GM03348 (cell line): ENCODE measurements at regions not wholly inside any gene's neighbourhood (a gene's known extent, or its start where the extent isn't known, plus 50 kb on each side); places are given as distances from the start of the nearest gene placed in this dataset.
"Not testable (repeated sequence)": the region's sequence is repeated elsewhere in the genome, so short reads cannot be mapped to it uniquely, and the experiment has no call there.

Experiments
- DNase-seq: peaks from one replicate; pipeline ENCODE4 v3.0.0; 2012; ENCODE audit warnings: low spot score

- DNase-seq: no peak
Observed at GRCh38 chr21:28126521-28127174, 866.0 kb downstream of the LTN1 start.

DNA sequence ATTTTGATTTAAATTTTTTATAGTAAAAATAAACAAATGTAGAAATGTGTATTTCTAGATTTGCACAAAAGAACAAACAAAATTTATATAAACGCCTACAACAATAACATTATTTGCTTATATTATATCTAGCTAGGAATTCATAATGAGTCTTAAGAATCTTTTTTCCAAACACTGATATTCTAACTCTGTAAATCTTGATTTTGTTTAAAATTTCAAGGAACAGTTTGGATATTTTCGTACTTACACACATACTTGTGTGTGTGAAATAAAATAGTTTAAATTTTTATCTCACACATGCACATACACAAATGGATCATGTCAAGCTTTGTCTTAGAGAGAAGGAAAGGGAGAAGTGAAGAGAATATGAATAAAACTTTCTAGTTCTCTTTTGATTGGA is 868.1 kb downstream of the LTN1 start:
- DNase-seq: no peak

- no peak for DNase-seq
Observed at GRCh38 chr21:28118570-28118969, 874.1 kb downstream of the LTN1 start.

DNA sequence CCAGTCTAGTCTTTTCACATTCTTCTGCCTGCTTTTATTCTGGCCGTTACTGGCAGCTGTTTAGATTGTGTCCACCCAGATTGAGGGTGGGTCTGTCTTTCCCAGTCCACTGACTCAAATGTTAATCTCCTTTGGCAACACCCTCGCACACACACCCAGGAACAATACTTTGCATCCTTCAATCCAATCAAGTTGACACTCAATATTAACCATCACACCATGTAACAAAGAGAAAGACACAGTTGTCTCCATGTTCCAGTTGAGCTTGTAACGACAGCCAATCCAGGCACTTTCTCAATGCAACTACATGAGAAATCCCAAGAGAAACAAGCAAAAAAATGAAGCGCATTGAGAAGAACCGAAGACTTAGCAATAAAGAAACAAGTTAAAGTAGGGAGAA is 877.7 kb downstream of the LTN1 start:
- DNase-seq: not testable (repeated sequence)

- no peak for DNase-seq
Observed at GRCh38 chr21:28113718-28114117, 879.0 kb downstream of the LTN1 start.

DNA sequence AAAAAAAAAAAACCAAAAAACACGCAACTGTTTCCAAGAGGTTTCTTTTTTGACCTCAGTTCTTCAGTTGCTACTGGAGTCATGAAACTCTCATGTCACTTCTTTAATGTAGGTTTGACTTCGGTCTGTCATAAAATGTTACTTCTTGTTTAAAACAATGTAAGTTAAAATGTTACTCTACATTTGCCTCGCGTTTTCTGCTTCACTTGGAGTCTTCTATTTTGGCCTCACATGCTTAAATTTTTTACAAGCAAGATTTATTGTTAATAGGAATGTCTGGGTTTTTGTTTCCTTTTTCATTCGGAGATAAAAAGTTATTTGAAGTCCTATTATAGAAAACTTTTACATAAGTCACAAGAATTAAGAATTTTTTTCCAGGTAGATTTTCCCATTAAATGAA is 880.2 kb downstream of the LTN1 start:
- no peak for DNase-seq

DNA sequence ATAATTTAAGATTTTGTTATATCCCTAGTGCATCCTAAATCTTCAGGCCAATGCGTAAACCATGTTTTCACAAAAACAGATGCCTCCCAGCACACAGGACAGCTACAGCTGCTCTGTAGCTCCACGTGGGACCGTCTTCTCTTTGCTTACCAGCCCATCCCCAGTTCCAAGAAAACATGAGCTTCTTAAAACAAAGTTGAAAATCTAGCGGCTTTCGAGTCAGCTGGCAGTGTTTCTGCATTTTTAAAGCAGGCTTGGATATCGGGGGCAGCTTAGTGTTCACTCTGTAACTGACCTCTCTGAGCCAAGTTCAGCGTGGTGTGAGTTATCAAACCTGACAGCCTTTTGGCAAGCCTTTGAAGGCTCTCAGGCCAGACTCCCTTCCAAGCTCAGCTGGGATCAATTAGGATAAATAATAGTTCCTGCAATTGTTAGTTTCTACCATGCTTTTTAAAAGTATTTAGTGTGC is 881.5 kb downstream of the LTN1 start:
- peak; percentile 64 for DNase-seq

- DNase-seq: no peak
Observed at GRCh38 chr21:28110716-28111115, 882.0 kb downstream of the LTN1 start.

DNA sequence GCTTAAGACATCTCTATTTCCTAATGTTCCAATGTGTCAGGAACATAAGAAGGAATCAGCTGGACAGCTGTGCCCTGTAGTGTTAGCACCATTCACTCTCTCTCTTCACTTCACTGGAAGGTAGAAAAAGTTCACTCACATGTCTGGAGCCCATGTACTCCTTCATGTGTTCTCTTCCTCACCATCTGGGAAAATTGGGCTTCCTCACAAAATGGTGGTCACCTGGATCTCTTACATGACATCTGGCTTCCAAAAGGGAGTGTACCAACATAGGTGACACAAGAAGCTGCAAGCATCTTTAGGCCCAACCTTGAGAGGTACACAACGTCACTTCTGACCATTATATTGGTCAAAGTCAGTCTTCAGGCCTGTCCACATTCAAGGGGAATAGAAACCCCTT is 882.6 kb downstream of the LTN1 start:
- no peak for DNase-seq

DNA sequence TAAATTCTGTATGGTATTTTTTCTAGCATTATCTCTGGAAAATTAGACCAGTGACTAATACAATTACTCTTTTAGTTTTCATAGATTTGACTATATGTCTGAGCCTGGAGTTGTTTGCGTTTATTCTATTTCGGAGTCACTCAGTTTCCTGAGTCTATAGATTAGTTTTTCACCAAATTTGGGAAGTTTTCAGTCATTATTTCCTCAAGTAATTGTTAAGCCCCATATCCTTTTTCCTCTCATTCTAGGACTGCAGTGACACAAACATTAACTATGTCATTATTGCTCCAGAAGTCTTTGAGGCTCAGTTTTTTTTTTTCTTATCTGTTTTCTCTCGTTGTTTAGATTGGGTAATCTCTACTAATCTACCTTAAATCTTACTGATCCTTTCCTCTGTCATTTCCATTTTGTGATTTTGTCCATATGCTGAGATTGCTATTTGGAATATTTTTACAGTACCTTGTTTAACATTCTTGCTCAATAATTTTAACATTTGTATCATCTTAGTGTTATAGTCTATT is 886.2 kb downstream of the LTN1 start:
- DNase-seq: no peak

GRCh38 chr21:28104346-28104745 is 888.3 kb downstream of the LTN1 start:
- no peak for DNase-seq

DNA sequence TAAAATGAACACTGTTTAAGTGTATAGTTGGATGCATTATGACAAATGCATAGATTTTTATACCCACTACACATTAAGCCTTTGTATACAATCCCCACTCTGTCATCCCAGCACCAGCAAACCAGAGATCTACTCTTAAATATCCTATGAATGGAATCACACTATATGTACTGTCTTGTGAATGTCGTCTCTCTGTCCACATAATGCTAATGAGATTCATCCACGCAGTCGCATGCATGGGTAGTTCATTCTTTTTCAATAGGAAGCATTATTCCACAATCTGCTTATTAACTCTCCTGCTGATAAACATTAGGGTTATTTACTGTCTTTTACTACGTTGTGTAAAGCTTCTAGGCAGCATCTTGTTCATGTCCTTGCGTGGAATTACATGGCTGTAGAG is 892.3 kb downstream of the LTN1 start:
- no peak for DNase-seq

- peak; percentile 17 for DNase-seq
Observed at GRCh38 chr21:28099001-28099705, 893.5 kb downstream of the LTN1 start.

DNA sequence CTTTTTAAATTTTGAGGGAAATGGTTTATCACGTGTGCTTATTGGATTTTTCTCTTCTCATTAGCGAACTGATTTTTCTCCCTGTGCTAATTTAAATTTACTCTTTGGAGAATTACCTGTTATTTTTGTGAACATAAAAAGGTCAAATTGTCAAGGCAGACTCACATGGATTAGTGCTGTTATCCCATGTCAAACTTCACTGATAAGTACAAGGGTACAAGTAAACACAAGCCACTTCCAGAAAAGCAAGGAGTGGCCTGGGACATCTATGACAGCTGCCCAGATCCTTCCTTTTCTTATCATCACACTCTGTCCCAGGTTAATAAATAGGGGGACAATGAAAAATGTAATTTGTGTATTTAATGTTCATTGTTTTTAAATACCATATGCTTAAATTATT is 901.2 kb downstream of the LTN1 start:
- no peak for DNase-seq

DNA sequence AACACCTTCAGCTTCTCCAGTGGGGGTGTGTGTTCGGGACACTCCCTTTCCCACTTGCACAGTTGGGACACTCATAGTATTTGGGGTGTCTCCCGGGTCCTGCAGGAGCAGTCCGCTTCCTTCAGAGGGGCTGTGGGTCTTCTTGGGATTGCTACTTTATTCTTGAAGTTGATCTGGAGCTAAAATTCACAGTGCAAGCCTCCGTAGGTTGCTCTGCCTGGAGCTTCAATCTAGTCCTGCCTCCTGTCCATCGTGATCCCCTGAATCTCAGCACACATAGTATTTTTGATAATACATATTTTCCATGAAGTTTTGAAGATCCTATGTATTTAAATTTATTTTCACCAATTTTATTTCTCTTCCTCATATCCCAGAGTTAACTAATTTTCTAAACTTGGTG is 902.1 kb downstream of the LTN1 start:
- DNase-seq: no peak

- no peak for DNase-seq
Observed at GRCh38 chr21:28089599-28090441, 902.9 kb downstream of the LTN1 start.

DNA sequence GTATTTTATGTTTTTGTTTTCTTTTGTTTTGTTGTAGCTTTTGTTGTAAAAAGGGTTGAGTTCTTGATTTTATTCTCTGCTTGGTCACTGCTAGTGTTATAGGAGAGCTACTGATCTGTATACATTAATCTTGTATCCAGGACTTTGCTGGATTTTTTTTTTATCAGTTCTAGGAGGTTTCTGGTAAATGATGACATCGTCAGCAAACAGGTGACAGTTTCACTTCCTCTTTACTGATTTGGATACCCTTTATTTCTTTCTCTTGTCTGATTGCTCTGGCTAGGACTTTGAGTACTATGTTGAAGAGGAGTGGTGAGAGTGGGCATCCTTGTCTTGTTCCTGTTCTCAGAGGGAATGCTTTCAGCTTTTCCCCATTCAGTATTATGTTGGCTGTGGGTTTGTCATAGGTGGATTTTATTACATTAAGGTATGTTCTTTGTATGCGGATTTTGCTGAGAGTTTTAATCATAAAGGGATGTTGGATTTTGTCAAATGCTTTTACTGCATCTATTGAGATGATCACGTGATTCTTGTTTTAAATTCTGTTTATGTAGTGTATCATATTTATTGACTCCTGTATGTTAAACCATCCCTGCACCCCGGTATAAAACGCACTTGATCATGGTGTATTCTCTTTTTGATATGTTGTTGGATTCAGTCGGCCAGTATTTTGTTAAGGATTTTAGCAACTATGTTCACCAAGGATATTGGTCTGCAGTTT is 905.7 kb downstream of the LTN1 start:
- no peak for DNase-seq

DNA sequence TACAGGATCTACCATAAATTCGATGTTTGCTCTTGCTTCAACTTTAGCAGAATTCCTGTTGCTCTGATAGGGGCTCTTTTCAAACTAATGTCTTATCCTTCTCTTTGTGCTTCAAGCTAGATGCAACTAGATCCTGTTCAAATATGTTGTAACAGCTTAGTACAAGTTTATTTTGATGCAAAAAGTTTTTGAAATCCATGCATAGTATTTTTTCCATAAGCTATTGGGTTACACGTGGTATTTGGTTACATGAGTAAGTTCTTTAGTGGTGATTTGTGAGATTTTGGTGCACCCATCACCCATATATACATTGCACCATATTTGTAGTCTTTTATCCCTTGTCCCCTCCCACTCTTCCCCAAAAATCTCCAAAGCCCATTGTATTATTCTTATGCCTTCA is 907.7 kb downstream of the LTN1 start:
- no peak for DNase-seq

DNA sequence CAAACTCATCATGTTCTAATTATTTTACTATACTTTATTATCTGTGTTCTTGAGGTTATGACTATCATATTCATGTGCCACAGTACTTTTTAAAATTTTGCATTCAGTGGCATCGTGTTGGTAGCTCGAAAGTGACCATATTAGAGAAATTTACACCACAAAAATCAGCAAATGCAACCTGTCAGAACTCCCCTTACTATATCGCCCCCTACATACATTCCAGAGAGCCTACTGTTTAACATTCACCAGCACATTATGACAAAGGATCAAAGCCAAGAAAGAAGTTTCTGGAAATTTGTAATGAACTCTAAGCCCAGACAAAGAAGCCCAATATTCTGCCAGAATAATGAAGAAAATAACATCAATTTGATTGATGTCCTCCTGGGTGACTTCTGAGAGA is 909.3 kb downstream of the LTN1 start:
- DNase-seq: no peak

GRCh38 chr21:28078126-28078525 is 914.6 kb downstream of the LTN1 start:
- no peak for DNase-seq

DNA sequence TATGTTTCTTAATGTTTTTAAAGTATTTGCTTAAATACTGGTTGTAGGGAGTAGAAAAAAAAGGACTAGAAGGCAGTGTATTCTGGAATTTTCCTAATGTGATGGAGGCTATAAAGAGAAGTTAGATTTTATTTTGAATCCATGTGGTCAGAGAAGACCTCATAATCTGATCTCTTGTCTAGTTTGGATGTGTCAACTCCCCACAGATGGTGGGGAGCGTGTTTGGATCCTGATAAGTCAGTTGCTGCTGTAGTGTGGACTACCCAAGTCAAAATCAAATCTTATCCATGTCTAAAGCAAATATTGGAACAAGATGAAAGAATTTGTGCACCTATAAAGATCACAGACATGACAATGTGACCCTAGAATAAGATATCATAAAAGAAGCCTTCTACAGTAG is 918.0 kb downstream of the LTN1 start:
- no peak for DNase-seq

DNA sequence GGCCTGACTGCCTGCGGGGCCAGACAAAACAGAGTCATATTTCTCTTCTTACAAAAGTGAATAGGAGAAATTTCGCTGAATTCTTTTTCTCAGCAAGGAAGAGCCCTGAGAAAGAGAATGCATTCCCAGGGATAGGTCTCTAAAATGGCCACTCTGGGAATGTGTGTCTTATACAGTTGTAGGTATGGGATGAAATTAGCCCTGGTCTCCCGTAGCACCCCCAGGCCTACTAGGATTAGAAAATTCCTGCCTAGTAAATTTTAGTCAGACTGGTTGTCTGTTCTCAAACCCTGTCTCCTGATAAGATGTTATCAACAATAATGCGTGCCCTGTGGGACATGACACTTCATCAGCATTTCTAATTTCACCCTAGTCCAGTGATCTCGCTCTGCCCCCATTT is 920.1 kb downstream of the LTN1 start:
- DNase-seq: no peak
